HEK293T (cell line): ENCODE measurements at regions not wholly inside any gene's neighbourhood (a gene's known extent, or its start where the extent isn't known, plus 50 kb on each side); places are given as distances from the start of the nearest gene placed in this dataset.

Experiments
- CTCF ChIA-PET: fragments of 350-600 bp; formaldehyde crosslinking; extraction: SDS; loops from one replicate; lab custom pipeline; 2021; ENCODE audit warnings: antibody characterized with exemption, inconsistent platforms; lab: Yijun Ruan, JAX
- POLR2A ChIA-PET: fragments of 350-600 bp; formaldehyde crosslinking; extraction: SDS; loops from one replicate; lab custom pipeline; 2020; ENCODE audit warnings: antibody characterized with exemption, inconsistent platforms; lab: Yijun Ruan, JAX
- DNase-seq: peaks from one replicate; pipeline ENCODE4 v3.0.0; 2012; ENCODE audit warnings: mixed read lengths; ENCODE audit errors: extremely low spot score
- ARNT ChIP-seq: fragments of 450-650 bp; IDR thresholded peaks from 2 replicates; pipeline ENCODE4 v1.6.1; 2017; ENCODE audit warnings: mild to moderate bottlenecking
- BHLHE40 ChIP-seq: fragments of 450-650 bp; IDR thresholded peaks from 2 replicates; pipeline ENCODE4 v1.6.1; 2016; ENCODE audit warnings: mild to moderate bottlenecking, moderate library complexity, borderline replicate concordance
- CTBP1 ChIP-seq: fragments of 450-650 bp; IDR thresholded peaks from 2 replicates; pipeline ENCODE4 v1.6.1; 2016; ENCODE audit warnings: borderline replicate concordance
- ELF4 ChIP-seq: fragments of 450-650 bp; IDR thresholded peaks from 2 replicates; pipeline ENCODE4 v1.6.1; 2017; ENCODE audit warnings: antibody characterized with exemption
- FOXA1 ChIP-seq: fragments of 450-650 bp; IDR thresholded peaks from 2 replicates; pipeline ENCODE4 v1.6.1; 2016; ENCODE audit warnings: mild to moderate bottlenecking
- FOXK2 ChIP-seq: fragments of 450-650 bp; IDR thresholded peaks from 2 replicates; pipeline ENCODE4 v1.6.1; 2016; ENCODE audit warnings: mild to moderate bottlenecking
- FOXM1 ChIP-seq: fragments of 450-650 bp; IDR thresholded peaks from 2 replicates; pipeline ENCODE4 v1.6.1; 2017; ENCODE audit warnings: mild to moderate bottlenecking, borderline replicate concordance
- HDGF ChIP-seq: fragments of 450-650 bp; IDR thresholded peaks from 2 replicates; pipeline ENCODE4 v1.6.1; 2017; ENCODE audit warnings: antibody characterized with exemption, borderline replicate concordance
- L3MBTL2 ChIP-seq: fragments of 450-650 bp; conservative IDR thresholded peaks from 2 replicates; pipeline ENCODE4 v1.6.1; 2016; ENCODE audit warnings: mild to moderate bottlenecking
- LEF1 ChIP-seq: fragments of 450-650 bp; IDR thresholded peaks from 2 replicates; pipeline ENCODE4 v1.6.1; 2017; ENCODE audit warnings: mild to moderate bottlenecking, borderline replicate concordance
- NFRKB ChIP-seq: fragments of 450-650 bp; IDR thresholded peaks from 2 replicates; pipeline ENCODE4 v1.6.1; 2016; ENCODE audit warnings: mild to moderate bottlenecking, moderate library complexity
- PKNOX1 ChIP-seq: fragments of 450-650 bp; IDR thresholded peaks from 2 replicates; pipeline ENCODE4 v1.6.1; 2016
- SP1 ChIP-seq: fragments of 450-650 bp; IDR thresholded peaks from 2 replicates; pipeline ENCODE4 v1.6.1; 2017
- SUZ12 ChIP-seq: fragments of 450-650 bp; IDR thresholded peaks from 2 replicates; pipeline ENCODE4 v1.6.1; 2016; ENCODE audit warnings: mild to moderate bottlenecking
- TARDBP ChIP-seq: fragments of 450-650 bp; IDR thresholded peaks from 2 replicates; pipeline ENCODE4 v1.6.1; 2016
- ZNF384 ChIP-seq: fragments of 450-650 bp; IDR thresholded peaks from 2 replicates; pipeline ENCODE4 v1.6.1; 2016

- ChIA-PET CTCF (no interaction called here), POLR2A (no interaction called here)
- DNase-seq, result no peak
- TF ChIP-seq FOXK2, result no peak
- no peak for TF ChIP-seq L3MBTL2
- TF ChIP-seq ARNT, result no peak
- no peak for TF ChIP-seq HDGF
- no peak for TF ChIP-seq BHLHE40
- no peak for TF ChIP-seq SUZ12
- TF ChIP-seq CTBP1, result no peak
- TF ChIP-seq FOXA1, result no peak
- TF ChIP-seq SP1, result no peak
- TF ChIP-seq ZNF384, result no peak
- TF ChIP-seq FOXM1, result no peak
- TF ChIP-seq NFRKB, result no peak
- TF ChIP-seq TARDBP, result no peak
These were observed 566.1 kb downstream of the BCL11B start for GRCh38 chr14:98705871-98706300.

- TF ChIP-seq NFRKB (no peak), ELF4 (no peak), HDGF (no peak), FOXK2 (no peak), LEF1 (no peak), BHLHE40 (no peak), CTBP1 (no peak), ZNF384 (no peak), FOXA1 (no peak), ARNT (no peak), L3MBTL2 (no peak), SUZ12 (no peak), TARDBP (no peak), FOXM1 (no peak), PKNOX1 (no peak), SP1 (no peak)
- no peak for DNase-seq
- POLR2A ChIA-PET, result no interaction called here
- CTCF ChIA-PET, result no interaction called here
These were observed 564.5 kb downstream of the BCL11B start for GRCh38 chr14:98707522-98707921.

GRCh38 chr14:98708555-98708954 lies 563.4 kb downstream of the BCL11B start:
- DNase-seq, result no peak
- TF ChIP-seq ARNT (no peak), FOXA1 (no peak), PKNOX1 (no peak), ELF4 (no peak), CTBP1 (no peak), BHLHE40 (no peak), LEF1 (no peak), SP1 (no peak)
- POLR2A ChIA-PET, result no interaction called here
- CTCF ChIA-PET, result no interaction called here

- no peak for DNase-seq
- CTCF ChIA-PET, result no interaction called here
- POLR2A ChIA-PET, result no interaction called here
- TF ChIP-seq SUZ12 (no peak), FOXA1 (no peak), L3MBTL2 (no peak), ZNF384 (no peak), SP1 (no peak), TARDBP (no peak), FOXM1 (no peak), PKNOX1 (no peak), ARNT (no peak), CTBP1 (no peak), LEF1 (no peak), BHLHE40 (no peak), NFRKB (no peak)
These were observed 560.5 kb downstream of the BCL11B start for GRCh38 chr14:98711453-98711852.

GRCh38 chr14:98714626-98715425 lies 557.2 kb downstream of the BCL11B start:
- POLR2A ChIA-PET, result no interaction called here
- no peak for DNase-seq
- CTCF ChIA-PET, result no interaction called here

More at GRCh38 chr14:98714626-98715425, 557.2 kb downstream of the BCL11B start:
- no peak for TF ChIP-seq FOXK2
- no peak for TF ChIP-seq CTBP1
- no peak for TF ChIP-seq TARDBP
- TF ChIP-seq BHLHE40, result no peak
- TF ChIP-seq FOXM1, result no peak
- no peak for TF ChIP-seq FOXA1
- no peak for TF ChIP-seq ELF4
- TF ChIP-seq LEF1, result no peak
- TF ChIP-seq ARNT, result no peak
- no peak for TF ChIP-seq SUZ12
- no peak for TF ChIP-seq L3MBTL2
- no peak for TF ChIP-seq PKNOX1
- no peak for TF ChIP-seq NFRKB
- no peak for TF ChIP-seq SP1
- no peak for TF ChIP-seq HDGF
- no peak for TF ChIP-seq ZNF384
